CD4-positive, alpha-beta T cell treated with Interleukin-17A for 4 hours (primary cell): ENCODE measurements at regions not wholly inside any gene's neighbourhood (a gene's known extent, or its start where the extent isn't known, plus 50 kb on each side); places are given as distances from the start of the nearest gene placed in this dataset.
"Not testable (repeated sequence)": the region's sequence is repeated elsewhere in the genome, so short reads cannot be mapped to it uniquely, and the experiment has no call there.

Experiments
- DNase-seq: peaks from one replicate; pipeline ENCODE4 v3.0.0-alpha.2; 2020; ENCODE audit warnings: mixed read lengths

GRCh38 chr2:193199322-193199721 lies 1004.6 kb upstream of the TMEFF2 start:
- DNase-seq: no peak

GRCh38 chr2:193187816-193188215 lies 993.1 kb upstream of the TMEFF2 start:
- no peak for DNase-seq

GRCh38 chr2:193170981-193171380 lies 976.2 kb upstream of the TMEFF2 start:
- DNase-seq: not testable (repeated sequence)

- no peak for DNase-seq
Measured at GRCh38 chr2:193156480-193156879, 961.7 kb upstream of the TMEFF2 start.

GRCh38 chr2:193154076-193154475 lies 959.3 kb upstream of the TMEFF2 start:
- DNase-seq: no peak

- no peak for DNase-seq
Measured at GRCh38 chr2:193153576-193153975, 958.8 kb upstream of the TMEFF2 start.

GRCh38 chr2:193142467-193142866 lies 947.7 kb upstream of the TMEFF2 start:
- DNase-seq: not testable (repeated sequence)

- no peak for DNase-seq
Measured at GRCh38 chr2:193141998-193142397, 947.3 kb upstream of the TMEFF2 start.

- DNase-seq: not testable (repeated sequence)
Measured at GRCh38 chr2:193140895-193141294, 946.2 kb upstream of the TMEFF2 start.

GRCh38 chr2:193124815-193125214 lies 930.1 kb upstream of the TMEFF2 start:
- no peak for DNase-seq

- DNase-seq: no peak
Measured at GRCh38 chr2:193114827-193115226, 920.1 kb upstream of the TMEFF2 start.

GRCh38 chr2:193112986-193113385 lies 918.3 kb upstream of the TMEFF2 start:
- no peak for DNase-seq

- no peak for DNase-seq
Measured at GRCh38 chr2:193103064-193103463, 908.3 kb upstream of the TMEFF2 start.

- DNase-seq: no peak
Measured at GRCh38 chr2:193101591-193101990, 906.9 kb upstream of the TMEFF2 start.

- no peak for DNase-seq
Measured at GRCh38 chr2:193088026-193088425, 893.3 kb upstream of the TMEFF2 start.

- no peak for DNase-seq
Measured at GRCh38 chr2:193076995-193077394, 882.3 kb upstream of the TMEFF2 start.

GRCh38 chr2:193074933-193075332 lies 880.2 kb upstream of the TMEFF2 start:
- no peak for DNase-seq

GRCh38 chr2:193072647-193073046 lies 877.9 kb upstream of the TMEFF2 start:
- DNase-seq: no peak

GRCh38 chr2:193025556-193025955 lies 830.8 kb upstream of the TMEFF2 start:
- not testable (repeated sequence) for DNase-seq

- no peak for DNase-seq
Measured at GRCh38 chr2:193024791-193025190, 830.1 kb upstream of the TMEFF2 start.

- no peak for DNase-seq
Measured at GRCh38 chr2:193011870-193012269, 817.1 kb upstream of the TMEFF2 start.

GRCh38 chr2:192993059-192993458 lies 798.3 kb upstream of the TMEFF2 start:
- DNase-seq: no peak

- no peak for DNase-seq
Measured at GRCh38 chr2:192983173-192983572, 788.4 kb upstream of the TMEFF2 start.

GRCh38 chr2:192978395-192978794 lies 783.7 kb upstream of the TMEFF2 start:
- DNase-seq: no peak

GRCh38 chr2:192971981-192972380 lies 777.2 kb upstream of the TMEFF2 start:
- no peak for DNase-seq

GRCh38 chr2:192969055-192969454 lies 774.3 kb upstream of the TMEFF2 start:
- DNase-seq: no peak
